Medulla oblongata (tissue), 1 donor: ENCODE measurements at regions not wholly inside any gene's neighbourhood (a gene's known extent, or its start where the extent isn't known, plus 50 kb on each side); places are given as distances from the start of the nearest gene placed in this dataset.
"Not testable (repeated sequence)": the region's sequence is repeated elsewhere in the genome, so short reads cannot be mapped to it uniquely, and the experiment has no call there.

Experiments used
- DNase-seq: peaks from one replicate; pipeline ENCODE4 v3.0.0-alpha.2; 2015; ENCODE audit errors: extremely low spot score

DNA sequence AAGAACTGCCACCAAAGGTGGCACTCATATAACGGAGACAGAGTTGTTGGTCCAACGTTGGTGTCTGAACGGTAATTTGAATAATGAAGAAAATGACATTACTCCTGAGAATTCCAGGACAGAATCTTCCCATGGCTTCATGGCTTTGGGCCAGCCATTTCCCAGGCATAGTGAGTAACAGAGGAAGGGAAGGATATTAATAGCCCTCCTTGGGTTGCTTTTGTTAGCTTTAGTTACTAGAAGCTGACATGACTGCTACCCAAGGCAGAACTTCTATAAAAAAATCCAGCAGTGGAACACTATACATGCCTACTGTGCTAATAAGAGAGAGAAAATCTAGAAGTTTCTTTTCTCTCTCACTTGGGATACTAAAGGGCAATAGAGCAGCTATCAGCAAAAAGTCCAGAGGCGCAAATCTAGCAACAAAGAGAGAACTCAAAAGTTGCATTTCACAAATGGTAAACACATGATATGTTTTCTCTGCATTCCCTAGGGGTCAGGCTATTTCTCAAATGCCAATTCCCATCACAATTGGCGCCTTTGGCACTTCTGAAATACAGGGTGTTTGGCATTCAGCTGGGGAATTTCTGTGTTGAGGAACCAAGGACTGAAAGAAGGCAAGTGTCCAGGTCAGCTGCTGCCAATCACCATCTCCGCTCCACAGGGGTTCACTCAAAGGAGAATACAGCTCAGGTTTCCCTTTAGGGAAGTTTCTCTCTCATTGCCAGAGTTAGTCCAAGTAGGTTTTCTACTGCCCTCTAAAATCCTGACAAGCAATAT lies 160.8 kb upstream of the KYNU start:
- DNase-seq = no peak

DNA sequence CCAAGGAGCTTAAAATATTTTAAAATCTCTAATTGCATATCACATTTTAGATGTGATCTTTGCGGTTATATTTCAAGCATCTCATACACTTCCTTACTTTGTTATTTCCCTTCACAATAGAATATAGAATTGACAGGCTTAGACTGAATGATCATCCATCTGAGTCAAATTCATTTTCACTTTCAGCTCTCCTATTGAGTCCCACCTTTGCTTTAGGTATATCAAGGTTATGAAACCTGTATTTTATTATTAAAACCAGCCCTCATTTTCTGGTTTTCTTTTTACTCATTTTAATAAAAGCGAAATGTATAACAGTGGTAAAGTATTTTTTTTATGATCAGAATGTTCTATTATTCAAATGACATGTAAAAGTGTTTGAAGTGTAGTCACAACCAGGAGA lies 162.9 kb upstream of the KYNU start:
- DNase-seq = no peak

DNA sequence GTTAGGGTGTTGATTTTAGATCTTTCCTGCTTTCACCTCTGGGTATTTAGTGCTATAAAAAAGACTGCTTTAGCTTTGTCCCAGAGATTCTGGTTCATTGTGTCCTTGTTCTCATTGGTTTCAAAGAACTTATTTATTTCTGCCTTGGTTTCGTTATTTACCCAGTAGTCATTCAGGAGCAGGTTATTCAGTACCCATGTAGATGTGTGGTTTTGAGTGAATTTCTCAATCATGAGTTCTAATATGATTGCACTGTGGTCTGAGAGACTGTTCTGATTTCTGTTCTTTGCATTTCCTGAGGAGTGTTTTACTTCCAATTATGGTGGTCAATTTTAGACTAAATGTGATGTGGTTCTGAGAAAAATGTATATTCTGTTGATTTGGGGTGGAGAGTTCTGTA lies 167.1 kb upstream of the KYNU start:
- no peak for DNase-seq

DNA sequence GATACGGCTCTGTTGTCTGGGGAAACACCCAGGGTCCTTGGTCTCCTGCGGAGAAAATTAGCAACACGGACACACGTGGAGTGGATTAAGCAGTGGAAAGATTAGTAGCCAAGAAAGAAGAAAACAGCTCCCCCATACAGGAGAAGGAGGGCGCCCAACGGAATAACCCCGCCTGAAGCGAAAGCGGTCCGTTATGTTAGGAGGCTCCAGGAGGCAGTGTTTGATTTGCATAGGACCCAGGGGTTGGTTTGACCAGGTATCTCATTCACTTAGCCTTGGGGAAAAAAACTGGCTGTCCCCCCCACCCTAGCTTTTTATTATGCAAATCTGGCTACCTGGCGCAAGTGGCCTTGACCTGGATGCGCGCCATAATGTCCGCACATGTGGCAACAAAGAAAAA lies 170.1 kb upstream of the KYNU start:
- no peak for DNase-seq

DNA sequence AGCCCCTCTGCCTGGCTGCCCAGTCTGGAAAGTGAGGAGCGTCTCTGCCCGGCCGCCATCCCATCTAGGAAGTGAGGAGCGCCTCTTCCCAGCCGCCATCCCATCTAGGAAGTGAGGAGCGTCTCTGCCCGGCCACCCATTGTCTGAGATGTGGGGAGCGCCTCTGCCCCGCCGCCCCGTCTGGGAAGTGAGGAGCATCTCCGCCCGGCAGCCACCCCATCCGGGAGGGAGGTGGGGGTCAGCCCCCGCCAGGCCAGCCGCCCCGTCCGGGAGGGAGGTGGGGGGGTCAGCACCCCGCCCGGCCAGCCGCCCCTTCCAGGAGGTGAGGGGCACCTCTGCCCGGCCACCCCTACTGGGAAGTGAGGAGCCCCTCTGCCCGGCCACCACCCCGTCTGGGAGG lies 175.1 kb upstream of the KYNU start:
- DNase-seq = not testable (repeated sequence)

DNA sequence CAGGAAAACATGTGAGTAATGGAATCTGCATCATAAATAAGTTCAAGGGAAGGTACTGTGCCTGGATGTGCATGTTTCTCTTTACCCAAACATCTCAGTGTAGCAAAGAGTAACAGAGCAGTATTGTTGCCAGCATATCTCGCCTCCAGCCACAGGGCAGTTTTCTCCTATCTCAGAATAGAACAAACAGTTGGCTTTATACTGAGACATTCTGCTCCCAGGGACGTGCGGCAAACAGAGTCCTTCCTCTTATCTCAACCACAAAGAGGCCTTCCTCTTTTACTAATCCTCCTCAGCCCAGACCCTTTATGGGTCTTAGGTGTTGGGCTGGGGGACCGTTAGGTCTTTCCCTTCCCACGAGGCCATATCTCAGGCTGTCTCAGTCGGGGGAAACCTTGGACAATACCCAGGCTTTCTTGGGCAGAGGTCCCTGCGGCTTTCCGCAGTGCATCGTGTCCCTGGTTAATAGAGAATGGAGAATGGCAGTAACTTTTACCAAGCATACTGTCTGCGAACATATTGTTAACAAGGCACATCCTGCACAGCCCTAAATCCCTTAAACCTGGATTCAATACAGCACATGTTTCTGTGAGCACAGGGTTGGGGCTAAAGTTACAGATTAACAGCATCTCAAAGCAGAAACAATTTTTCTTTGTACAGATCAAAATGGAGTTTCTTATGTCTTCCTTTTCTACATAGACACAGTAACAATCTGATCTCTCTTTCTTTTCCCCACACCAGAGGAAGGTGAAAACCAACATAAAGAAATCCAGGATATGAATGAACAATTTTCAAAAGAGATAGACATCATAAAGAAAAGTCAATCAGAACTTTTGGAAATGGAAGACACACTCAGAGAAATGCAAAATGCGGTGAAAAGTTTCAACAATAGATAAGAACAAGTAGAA lies 181.9 kb upstream of the KYNU start:
- DNase-seq = peak; percentile 30

DNA sequence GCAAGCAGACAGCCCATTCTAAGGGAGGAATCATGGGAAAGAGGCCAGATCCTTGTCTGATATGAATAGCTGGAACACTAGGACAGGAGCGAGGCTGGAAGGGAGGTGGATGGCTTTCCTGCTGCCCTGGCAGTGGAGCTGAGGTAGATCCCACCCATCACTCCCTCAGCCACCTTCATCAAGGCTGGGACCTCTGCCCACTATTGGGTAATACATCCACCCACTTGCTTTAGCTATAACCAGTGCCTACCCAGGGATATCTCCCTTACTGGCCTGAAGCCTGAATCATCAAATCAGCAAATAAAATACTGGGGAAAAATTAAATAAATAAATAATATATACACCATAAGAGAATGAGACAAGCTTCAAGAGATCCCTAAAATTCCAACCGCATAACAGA lies 183.2 kb upstream of the KYNU start:
- DNase-seq = no peak

DNA sequence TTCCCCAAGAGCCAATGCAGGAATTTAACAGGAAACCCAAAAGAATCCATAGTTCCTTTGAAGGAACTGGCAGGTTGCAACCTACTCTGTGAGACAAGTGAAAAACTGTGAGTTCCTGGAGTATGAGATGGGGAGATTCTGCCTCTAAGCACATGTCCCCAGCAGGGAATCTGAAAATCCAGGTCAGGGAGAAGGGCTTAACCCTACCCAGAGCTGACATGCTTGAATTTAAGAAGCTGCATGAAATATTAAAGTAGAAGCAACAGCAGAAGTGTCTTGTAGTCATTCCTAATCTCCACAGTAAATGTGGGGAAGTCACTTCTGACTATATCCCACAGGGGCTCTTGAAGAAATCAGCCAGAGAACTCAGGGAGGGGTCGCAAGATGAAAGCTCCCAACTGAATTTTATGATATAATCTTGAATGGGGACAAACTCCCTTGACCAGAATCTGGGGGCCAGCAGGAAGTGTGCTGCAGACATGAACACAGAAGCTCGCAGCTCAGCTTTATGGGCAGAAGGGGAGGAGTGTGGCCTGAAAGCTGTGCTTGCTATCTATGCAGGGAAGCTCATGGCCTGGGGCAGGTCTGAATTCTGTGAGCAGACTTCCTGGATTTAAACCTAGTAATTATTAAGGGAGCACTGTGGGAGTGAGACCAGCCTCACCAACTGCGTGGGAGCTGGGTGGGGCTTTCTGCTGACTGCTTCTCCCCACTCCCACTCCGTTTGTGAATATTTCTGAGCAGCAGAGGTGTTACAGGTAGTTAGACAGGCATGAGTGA lies 184.1 kb upstream of the KYNU start:
- DNase-seq = no peak

DNA sequence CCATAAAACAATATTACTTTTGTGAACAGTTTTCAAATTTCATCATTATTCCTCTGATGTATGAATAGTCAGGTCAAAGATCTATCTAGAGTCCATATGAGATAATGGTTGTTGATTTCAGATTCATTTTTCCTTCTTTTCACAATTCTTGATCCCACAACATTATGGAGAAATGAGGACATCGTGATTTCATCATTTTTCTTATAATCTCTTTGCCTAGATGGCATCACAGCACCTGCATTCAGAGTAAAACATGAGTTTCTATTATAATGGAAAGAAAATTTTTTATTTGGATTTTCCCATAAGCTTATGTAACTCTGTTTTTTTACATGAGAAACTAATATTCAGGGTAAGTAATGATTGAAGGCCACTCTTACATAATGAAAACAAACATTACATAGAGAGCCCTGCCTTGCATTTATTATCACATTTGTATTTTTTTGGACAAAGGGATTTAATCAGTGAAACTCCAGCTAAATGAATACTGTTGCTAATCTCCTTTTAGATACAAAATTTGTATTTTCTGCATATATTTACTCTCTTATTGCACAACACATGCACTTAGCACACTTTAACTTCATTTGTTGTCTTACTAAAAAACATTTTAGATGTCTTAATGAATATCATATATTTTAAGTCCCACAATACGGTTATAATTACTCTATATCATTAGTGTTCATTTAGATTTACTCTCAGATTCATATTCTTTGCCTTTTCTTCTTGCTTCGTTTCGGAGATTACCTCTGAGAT lies 188.4 kb upstream of the KYNU start:
- no peak for DNase-seq

DNA sequence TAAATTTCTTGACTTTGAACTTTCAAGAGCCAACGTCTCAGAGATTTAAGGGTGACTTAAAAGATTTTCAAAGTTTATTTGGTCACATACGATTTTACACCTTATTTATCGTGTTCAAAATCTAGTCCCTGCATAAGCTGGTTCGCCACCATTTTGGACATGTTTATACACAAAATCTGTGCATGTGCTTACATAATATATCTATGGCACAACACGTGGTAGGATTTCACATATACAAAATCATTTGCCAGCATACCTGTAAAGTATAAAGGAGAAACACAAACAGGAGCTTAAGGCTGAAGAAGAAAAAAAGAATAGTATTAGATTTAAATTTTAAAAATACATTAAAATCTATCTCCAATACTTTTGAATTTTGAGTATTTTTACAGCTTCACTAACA lies 190.0 kb upstream of the KYNU start:
- no peak for DNase-seq

DNA sequence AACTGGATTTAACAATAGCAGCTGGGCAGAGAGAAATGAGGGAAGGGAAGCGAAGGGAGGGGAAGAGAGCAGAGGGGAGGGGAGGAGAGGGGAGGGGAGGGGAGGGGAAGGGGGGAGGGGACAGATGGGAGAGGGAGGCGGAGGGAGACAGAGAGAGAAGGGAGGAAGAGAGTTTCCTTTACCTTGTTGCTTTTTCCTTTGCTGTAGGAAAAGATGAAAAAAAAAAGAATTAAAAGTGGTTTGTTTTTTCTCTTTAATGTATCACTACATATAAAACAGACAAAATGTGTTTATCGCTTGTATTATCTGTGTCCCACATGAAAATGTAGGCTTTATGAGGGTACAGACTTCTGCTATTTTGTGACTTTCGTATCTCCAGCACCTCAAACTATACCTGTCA lies 190.4 kb upstream of the KYNU start:
- no peak for DNase-seq

DNA sequence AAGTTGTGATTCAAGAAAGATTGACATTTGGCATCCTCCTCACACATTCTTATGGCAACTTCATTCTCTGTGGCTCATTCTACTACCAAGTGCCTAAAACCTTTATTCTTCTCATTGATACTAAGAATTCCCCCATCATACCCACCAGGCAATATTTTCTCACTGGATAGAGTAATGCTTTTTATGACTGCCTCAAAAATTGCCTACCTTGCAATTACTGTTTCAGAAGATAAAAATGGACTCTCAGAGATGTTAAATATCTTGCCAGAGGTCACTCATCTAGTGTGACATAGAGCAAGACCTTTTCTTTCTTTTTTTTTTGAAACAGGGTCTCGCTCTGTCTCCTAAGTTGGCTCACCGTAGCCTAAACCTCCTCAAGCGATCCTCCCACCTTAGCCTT lies 192.8 kb upstream of the KYNU start:
- no peak for DNase-seq

DNA sequence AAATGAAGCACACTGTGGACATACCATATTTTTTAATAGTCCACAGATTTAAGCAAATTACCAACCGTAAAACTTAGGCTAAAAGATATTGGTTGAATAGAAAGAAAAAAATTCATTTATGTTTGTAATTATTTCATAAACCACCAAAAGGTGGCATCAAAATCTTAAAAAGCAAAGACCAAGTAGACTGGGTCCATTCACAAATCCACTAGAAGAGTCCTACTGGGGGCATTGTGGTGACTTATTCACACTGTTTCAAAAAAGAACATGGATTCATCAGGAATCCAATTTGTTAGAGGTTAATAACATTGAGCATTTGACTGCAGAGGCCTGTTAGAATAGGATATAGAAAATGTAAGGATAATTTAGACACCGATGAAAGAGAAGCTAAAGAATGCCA lies 194.9 kb upstream of the KYNU start:
- DNase-seq = peak; percentile 18

DNA sequence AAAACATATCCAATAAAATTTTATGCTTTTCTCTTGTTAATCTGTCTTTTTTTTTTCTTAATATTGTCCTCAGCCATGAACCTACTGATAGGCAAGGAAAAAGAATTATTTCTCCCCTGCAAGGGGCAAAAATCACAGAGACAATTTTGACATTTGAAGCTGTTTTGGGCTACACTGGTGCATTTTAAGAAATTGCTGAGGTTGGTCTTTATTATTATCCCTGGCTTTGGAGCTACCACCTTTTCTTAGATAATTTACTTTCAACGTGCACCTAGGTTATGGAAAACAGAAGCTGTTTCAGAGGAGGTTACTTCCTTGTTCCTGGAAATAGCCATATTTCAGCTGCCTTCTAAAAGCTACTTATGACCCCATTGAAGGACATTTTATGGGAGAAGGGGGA lies 195.5 kb upstream of the KYNU start:
- no peak for DNase-seq

DNA sequence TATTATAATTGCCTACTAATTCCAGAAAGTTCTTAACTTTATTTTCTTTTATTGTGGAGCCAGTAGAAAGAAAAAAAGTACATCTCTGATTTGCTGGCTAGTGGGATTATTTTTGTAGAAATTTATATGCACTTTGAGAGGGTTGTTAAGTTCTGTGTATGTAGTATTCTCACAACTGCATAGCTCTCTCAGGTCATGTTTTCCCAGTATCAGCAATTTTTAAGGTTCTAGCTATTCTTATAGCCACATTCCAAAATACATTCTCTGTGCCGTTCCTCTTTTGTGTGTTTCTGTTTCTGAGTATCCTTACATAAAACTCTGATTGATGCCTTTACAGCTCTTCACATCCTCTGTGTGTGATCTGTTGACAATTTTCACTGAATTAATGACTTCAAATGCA lies 199.3 kb upstream of the KYNU start:
- DNase-seq = no peak

DNA sequence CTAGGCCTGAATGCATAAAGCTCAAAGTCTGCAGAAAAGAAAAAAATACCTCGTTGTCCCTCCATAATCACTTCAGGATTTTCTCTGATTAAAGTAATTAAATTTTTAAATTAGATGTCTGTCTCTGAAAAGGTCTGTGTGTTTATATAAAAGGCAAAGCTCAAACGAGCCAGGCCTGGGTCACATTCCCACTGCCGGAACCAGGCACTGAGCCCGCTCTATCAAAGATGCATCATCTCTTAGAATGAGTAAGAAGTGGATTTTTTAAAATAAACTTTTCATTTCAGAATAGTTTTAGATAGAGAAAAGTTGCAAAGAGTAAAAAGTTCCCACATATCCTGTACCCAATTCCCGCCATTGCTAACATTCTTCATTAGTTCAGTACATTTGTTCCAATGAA lies 202.1 kb upstream of the KYNU start:
- no peak for DNase-seq

DNA sequence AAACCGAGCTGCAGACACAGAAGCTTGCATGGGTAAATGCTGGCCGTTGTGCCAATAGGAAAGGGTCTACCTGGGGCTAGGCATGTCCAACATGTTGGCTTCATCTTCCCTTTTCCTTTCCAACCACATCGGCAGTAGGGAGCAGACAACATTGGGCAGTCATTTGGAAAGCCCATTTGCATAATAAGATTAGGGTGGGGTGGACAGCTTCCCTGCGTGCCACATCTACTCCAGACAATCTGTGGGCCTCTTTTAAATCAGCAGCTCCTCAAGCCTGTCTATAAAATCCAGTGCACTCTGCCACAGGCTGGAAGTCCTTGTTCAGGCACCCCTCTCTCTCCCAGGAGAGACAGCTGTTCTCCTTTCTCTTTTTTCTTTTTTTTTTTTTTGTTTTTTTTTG lies 203.6 kb upstream of the KYNU start:
- no peak for DNase-seq

DNA sequence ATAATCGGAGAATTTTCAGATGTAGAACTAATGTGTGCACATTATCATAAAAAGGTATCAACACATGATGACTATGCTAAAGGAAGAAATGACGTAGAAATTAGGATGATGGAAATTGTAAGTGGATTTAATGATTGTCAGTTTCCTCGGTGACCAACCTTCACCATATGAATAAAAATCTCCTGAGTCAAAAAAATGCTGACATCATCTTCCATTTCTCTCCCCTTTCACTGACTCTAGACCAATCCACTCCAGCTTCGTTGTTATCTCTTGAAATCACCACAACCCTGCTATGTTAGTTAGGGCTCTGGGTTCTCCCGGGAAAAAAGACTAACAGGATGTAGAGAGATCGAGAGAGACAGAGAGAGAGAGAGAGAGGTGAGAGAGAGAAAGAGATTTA lies 204.8 kb upstream of the KYNU start:
- no peak for DNase-seq

DNA sequence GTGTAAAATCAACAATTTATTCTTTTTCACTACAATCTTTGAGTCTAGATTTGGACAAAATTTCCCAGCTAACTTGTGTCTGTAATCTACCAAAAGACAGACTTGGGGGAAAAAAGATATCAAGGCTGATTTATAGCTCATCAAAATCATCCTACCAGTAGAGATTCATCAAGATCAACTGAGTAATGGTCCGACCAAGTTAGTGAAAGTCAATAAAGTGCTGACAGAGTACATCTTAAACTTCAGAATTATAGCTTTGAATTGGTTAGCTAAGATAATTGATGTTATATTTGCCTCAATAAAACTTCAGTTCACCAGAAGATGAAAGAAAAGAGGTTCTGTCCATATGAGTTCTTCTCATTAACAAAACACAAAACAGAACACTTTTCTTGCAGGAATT lies 207.1 kb upstream of the KYNU start:
- DNase-seq = no peak

DNA sequence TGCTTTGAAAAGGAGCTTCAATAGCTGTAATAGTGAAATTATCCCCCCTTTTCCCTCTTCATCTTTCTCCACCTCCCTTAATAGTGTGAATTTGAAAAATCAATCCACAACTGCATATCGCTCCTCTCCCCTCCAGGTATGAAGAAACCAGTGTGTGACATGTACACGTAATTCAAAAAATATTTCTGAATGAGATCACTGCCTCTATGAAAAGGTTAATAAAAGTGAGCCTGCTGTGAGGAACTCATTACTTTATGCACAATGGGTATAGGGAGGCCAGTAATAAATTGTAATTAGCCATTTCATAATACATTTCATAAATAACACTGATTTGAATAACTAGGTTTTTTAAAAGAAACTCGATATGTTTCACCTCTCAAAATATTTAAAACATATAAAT lies 209.0 kb upstream of the KYNU start:
- no peak for DNase-seq

DNA sequence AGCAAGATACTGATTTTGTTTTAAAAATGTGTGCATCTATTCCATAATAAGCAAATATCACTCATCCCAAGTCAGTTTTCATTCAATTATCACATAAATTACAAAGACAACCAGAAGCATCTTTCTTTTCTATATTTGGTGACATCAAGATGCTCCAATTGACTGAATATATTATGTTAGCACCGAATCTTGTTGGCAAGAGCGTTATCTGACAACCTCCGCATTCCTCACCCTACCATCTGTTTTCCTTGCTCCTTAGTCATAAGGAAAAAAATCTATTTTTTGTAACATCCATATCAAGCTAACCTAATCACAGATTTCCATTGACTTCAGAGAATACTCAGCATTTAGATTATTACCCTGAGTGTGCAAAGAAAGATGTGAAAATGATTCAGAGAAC lies 212.2 kb upstream of the KYNU start:
- DNase-seq = no peak

DNA sequence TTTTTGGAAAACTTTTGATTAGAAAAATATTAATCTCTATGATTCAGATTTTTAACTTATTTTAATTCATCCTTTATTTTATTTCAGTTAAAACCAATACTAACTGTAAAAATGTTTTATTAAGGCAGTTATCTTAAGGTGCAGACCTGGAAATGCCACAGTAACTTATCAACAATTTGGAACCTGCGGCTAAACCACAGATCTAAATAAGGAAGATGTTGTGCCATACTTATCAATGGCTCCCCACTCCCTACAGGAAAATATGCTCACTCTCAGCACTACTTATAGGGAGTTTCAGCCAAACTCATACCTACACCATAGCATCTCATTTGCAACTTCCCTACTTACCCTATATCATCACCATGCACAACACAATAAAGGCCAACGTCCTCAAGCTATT lies 226.9 kb upstream of the KYNU start:
- no peak for DNase-seq
